GM18909 (cell line): ENCODE measurements at regions not wholly inside any gene's neighbourhood (a gene's known extent, or its start where the extent isn't known, plus 50 kb on each side); places are given as distances from the start of the nearest gene placed in this dataset.

ENCODE experiments used
- ATAC-seq: cut with Tn5 transposase; IDR thresholded peaks from one replicate; pipeline ENCODE4 v1.9.1; 2021; ENCODE audit warnings: mild to moderate bottlenecking; ENCODE audit not compliant: unreplicated experiment, poor library complexity

- ATAC-seq, result no peak
Measured at GRCh38 chr5:117880932-117881331, 1107.4 kb downstream of the DTWD2 start.

DNA sequence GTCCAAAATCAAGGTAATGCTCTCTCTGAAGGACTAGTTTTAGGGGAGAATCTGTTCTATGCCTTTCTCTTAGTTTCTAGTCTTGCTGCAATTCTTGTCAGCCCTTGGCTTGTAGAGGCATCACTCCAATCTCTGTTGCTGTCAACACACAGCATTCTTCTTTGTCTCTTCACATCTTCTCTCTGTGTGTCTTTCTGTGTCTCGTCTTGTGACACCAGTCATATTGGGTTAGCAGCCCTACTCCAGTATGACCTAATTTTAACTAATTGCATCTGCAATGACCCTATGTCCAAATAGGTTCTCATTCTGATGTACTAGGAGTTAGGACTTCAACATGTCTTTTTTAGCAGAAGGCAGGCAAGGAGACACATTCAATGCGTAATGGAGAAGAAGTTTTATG is 1110.6 kb downstream of the DTWD2 start:
- no peak for ATAC-seq

GRCh38 chr5:117872798-117873368 is 1115.5 kb downstream of the DTWD2 start:
- no peak for ATAC-seq

DNA sequence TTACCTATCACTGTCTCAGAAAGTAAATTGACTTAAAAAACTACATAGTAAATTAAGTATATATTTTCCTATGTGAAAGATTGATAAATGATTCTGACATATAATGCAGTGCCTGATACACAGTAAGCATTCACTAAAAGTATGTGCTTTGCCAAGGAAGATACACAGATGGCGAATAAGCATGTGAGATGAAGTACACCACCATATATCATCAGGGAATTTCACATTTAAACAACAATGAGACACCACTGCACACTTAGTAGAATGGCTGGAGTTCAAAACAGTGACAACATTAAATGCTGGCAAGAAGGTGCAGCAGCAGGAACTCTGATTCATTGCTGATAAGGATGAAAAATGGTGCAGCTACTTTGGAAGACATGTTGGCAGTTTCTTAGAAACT is 1118.8 kb downstream of the DTWD2 start:
- ATAC-seq, result no peak

DNA sequence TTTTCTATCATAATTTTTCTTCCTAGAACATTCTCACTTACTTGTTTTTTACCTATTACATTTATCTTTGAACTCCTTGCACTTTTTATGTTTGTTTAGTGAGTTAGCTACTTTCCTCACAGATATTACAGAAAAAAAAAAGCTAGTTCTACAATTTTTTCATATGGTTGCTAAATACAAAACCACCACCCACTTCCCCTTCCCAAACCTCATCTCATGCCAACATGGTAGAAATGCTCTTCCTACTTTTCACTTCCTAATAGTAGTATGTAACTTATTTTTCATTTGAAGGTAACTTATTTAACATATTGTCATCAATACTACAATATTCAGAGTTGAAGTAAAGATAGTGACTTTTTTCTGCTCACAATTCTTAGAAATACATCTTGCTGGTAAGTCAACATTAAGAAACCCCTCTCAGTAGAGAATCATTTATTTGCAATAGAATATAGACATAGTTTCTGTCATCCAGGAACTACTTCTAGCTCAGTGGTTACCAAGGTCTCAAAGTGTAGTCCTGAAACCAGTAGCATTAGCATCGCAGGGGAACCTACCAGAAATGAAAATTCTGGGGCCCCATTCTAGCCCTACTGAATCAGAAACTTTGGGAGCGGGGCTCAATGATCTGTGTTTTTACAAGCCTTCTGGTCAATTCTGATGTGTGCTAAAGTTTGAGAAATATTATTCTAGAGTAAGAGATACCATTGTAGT is 1124.6 kb downstream of the DTWD2 start:
- ATAC-seq, result no peak

- no peak for ATAC-seq
Measured at GRCh38 chr5:117860550-117860949, 1127.8 kb downstream of the DTWD2 start.

- no peak for ATAC-seq
Measured at GRCh38 chr5:117859176-117859575, 1129.2 kb downstream of the DTWD2 start.

DNA sequence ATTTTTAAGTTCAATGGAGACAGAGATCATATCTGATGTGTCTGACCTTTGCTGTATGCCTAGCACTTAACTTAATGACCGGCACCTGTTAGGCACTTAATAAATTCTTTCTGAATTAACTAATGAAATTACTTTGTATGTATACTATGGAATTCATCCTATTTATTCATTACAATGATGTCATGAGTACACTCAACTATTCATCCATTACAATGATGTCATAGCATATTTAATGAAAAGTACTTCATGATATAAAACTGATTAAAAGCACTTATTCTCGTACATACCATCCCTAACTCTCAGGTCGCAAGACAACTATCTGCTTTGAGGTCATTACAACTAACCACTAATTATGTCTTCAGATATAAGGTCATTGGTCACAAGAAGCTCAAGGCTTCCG is 1131.6 kb downstream of the DTWD2 start:
- ATAC-seq, result no peak

DNA sequence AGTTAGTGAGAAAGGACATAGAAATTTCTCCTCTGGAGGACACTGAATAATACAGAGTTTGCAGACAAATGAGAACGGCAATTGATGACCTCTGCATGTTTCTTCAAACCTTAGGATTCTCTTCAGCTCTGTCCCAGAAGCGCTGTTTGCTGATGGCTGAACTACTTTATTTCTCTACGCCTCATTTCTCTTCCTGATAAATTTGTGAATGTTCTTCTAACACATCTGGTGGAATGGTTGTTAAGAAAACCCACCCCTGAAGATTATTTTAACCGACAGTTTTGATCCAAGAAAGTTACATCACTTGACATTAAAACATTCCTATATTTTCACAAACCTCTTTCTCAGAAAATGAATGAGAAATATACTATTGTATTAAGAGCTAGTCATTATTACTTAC is 1150.6 kb downstream of the DTWD2 start:
- no peak for ATAC-seq

DNA sequence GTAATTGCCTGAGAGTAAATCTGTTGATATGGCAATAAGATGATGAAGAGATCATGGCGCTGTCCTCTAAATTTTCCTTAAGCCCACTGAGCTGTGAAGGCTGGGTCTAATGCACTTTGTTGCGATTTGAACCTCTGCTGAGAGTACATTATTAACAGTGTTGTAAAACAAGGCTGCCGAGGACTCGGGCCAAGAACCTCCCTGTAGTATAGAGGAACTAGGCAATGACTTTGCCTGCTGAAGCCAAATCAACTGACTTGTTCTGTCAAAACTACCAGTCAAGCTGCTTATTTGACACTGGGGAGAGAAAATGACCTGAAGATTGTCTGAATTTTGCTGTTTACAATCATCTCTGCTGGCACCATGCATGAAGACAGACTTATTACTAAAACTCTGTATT is 1154.7 kb downstream of the DTWD2 start:
- no peak for ATAC-seq

DNA sequence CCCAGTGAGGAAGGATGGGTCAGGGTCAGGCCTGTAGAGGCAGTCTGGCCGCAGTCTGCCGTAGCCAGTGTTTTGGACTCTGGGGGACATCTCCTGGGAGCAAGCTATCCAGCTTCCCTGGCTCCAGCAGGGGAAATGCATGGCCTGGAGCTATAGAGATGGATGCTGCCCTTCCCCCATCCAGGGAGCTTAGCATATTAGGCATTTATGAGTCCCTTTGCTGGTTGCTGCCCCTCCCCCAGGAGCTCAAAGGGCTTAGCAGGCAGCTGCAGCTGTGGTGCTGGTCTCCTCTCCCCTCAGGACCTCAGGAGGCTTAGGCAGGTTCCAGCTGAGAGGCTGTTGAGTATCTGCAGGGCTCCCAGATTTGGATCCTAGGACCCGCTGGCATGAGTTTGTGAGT is 1158.7 kb downstream of the DTWD2 start:
- ATAC-seq, result no peak

- no peak for ATAC-seq
Measured at GRCh38 chr5:117813850-117814249, 1174.5 kb downstream of the DTWD2 start.

DNA sequence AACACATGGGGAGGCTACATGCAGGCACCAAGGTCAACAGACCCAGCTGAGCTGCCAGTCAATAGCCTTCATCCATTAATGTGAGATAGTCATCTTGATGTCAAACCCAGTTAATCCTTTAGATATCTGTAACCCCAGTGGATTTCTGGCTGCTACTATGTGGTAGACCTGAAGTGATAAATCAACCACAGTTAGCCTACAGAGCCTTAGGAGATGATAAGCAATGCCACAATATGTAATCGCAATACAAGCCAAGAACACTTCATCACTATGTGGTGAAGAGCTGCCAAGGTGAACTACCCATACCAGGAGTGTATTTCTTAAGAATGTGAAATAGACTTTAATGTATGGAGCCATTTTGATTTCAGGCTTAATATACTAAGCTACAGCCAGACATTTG is 1175.5 kb downstream of the DTWD2 start:
- no peak for ATAC-seq

- no peak for ATAC-seq
Measured at GRCh38 chr5:117809251-117809650, 1179.1 kb downstream of the DTWD2 start.

DNA sequence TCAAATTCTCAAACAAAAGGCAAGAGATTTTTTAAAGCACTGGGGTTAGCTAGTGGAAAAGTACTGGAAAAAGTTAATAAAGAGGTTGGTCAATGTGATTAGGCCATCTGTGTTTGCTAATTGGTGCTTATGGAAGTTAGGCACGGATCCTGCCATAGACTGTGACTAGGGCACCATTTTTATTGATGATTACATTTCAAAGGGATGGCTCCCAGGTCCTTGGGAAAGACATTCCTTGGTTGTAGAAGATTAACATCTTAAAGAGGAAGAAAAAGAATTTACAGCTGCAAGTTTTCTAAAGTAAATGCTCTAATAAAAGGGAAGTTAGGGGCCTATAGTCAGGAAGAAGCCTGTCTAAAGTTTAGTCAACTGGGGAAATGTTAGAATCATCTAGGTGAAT is 1183.3 kb downstream of the DTWD2 start:
- ATAC-seq, result no peak

- no peak for ATAC-seq
Measured at GRCh38 chr5:117803533-117803932, 1184.8 kb downstream of the DTWD2 start.

GRCh38 chr5:117801583-117801982 is 1186.8 kb downstream of the DTWD2 start:
- ATAC-seq, result no peak

- ATAC-seq, result no peak
Measured at GRCh38 chr5:117800261-117800660, 1188.1 kb downstream of the DTWD2 start.

DNA sequence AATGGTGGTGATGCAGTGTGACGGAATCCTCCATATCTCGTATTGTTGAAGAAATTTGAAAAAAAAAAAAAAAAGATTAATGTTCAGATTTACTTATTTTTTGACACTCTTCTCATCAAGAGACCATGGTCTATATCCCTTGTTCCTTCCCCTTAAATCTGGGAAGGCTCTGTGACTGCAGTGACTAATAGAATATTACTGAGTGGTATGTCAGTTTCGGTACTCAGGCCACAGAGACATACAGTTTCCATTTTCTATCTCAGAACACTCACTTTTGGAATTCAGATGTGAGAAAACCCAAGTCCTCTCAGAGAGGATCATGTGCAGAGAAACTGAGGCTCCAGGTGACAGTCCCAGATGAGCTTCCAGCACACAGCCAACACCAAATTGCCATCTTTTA is 1193.5 kb downstream of the DTWD2 start:
- ATAC-seq, result no peak

- ATAC-seq, result no peak
Measured at GRCh38 chr5:117793963-117794362, 1194.4 kb downstream of the DTWD2 start.

GRCh38 chr5:117792476-117792875 is 1195.9 kb downstream of the DTWD2 start:
- no peak for ATAC-seq

DNA sequence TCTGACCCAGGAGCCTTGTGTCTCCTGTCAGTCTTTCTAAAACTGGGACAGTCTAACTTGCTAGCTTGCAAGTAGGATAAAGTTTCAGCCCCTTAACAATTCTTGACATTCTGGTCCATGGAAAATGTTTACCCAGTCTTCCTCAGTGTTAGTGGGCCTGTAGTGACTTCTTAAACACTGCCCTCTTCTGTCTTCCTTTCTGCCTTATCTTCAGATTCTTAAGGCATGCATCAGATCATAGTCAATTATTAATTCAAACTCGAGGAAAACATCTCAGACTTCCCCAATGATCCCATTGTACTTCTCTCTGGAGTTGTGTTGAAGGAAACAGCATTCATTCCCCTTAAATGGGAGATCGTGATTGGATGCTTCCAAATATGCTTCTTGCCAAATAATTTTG is 1199.8 kb downstream of the DTWD2 start:
- no peak for ATAC-seq
